ENCODE measurements at regions not wholly inside any gene's neighbourhood (a gene's known extent, or its start where the extent isn't known, plus 50 kb on each side); places are given as distances from the start of the nearest gene placed in this dataset.

DNA sequence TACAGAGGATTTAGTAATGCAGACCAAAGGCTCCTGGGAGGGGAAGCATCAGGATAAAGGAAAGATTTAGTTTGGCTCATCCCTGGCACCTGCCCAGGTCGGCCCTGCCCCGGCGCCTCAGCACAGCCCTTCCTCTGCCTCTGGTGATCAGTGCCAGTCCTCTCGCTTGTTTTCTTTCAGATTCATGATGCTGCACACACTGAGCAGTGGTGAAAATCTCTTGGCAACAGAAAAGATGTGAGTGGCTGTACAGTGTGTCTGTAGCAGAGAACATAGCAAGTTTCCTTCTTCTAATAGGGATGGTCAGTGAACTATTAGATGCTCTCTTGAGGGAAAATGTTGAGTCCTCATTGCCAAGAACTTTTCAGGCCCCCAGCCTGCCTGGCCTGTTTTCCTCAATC lies 994.1 kb downstream of the KCNMA1 start:
- TF ChIP-seq NFYB (CRISPR knock-in tag; conservative IDR thresholded peaks at IDR 0.05; ENCODE audit: low read depth) (no peak), KAT7 (CRISPR knock-in tag; IDR thresholded peaks at IDR 0.05; ENCODE audit: borderline replicate concordance) (no peak), CREB1 (CRISPR knock-in tag; IDR thresholded peaks at IDR 0.05) (no peak)
- TF ChIP-seq, protein P1, sequence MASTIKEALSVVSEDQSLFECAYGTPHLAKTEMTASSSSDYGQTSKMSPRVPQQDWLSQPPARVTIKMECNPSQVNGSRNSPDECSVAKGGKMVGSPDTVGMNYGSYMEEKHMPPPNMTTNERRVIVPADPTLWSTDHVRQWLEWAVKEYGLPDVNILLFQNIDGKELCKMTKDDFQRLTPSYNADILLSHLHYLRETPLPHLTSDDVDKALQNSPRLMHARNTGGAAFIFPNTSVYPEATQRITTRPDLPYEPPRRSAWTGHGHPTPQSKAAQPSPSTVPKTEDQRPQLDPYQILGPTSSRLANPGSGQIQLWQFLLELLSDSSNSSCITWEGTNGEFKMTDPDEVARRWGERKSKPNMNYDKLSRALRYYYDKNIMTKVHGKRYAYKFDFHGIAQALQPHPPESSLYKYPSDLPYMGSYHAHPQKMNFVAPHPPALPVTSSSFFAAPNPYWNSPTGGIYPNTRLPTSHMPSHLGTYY (CRISPR knock-in tag; IDR thresholded peaks at IDR 0.05) = no peak
- DNase-seq (ENCODE audit: low spot score) (no peak), ATAC-seq (no peak)
- ChIA-PET CTCF (no interaction called here), POLR2A (no interaction called here)
- Mint-ChIP-seq H3K9me3 (no peaks in the 10 kb centered on the region; the same call in 1 of the 2 replicates), H3K4me1 (no peaks in the 10 kb centered on the region), H3K27ac (no peak overlapping the region), H3K36me3 (no peaks in the 10 kb centered on the region), H3K4me3 (no peak overlapping the region), H3K27me3 (ENCODE audit: low read depth) (no peaks in the 10 kb centered on the region)

- no peak for ATAC-seq
- Mint-ChIP-seq H3K4me1 (no peaks in the 10 kb centered on the region), H3K27me3 (ENCODE audit: low read depth) (no peaks in the 10 kb centered on the region), H3K9me3 (no peaks in the 10 kb centered on the region; the same call in 1 of the 2 replicates), H3K27ac (no peak overlapping the region), H3K36me3 (no peaks in the 10 kb centered on the region), H3K4me3 (no peak overlapping the region)
- no peak for DNase-seq (ENCODE audit: low spot score)
- TF ChIP-seq PREB (CRISPR knock-in tag; IDR thresholded peaks at IDR 0.05; ENCODE audit: borderline replicate concordance) (no peak), SOX15 (CRISPR knock-in tag; IDR thresholded peaks at IDR 0.05) (no peak), ZNF396 (CRISPR knock-in tag; IDR thresholded peaks at IDR 0.05; ENCODE audit: borderline replicate concordance) (no peak), ZNF416 (CRISPR knock-in tag; IDR thresholded peaks at IDR 0.05) (no peak), ZNF671 (CRISPR knock-in tag; IDR thresholded peaks at IDR 0.05) (no peak), ZNF423 (CRISPR knock-in tag; IDR thresholded peaks at IDR 0.05) (no peak), JUN (CRISPR knock-in tag; IDR thresholded peaks at IDR 0.05) (no peak), STAT6 (CRISPR knock-in tag; conservative IDR thresholded peaks at IDR 0.05; ENCODE audit: low read depth) (no peak), NFE2L1 (CRISPR knock-in tag; IDR thresholded peaks at IDR 0.05) (no peak)
- TF ChIP-seq, protein P2, sequence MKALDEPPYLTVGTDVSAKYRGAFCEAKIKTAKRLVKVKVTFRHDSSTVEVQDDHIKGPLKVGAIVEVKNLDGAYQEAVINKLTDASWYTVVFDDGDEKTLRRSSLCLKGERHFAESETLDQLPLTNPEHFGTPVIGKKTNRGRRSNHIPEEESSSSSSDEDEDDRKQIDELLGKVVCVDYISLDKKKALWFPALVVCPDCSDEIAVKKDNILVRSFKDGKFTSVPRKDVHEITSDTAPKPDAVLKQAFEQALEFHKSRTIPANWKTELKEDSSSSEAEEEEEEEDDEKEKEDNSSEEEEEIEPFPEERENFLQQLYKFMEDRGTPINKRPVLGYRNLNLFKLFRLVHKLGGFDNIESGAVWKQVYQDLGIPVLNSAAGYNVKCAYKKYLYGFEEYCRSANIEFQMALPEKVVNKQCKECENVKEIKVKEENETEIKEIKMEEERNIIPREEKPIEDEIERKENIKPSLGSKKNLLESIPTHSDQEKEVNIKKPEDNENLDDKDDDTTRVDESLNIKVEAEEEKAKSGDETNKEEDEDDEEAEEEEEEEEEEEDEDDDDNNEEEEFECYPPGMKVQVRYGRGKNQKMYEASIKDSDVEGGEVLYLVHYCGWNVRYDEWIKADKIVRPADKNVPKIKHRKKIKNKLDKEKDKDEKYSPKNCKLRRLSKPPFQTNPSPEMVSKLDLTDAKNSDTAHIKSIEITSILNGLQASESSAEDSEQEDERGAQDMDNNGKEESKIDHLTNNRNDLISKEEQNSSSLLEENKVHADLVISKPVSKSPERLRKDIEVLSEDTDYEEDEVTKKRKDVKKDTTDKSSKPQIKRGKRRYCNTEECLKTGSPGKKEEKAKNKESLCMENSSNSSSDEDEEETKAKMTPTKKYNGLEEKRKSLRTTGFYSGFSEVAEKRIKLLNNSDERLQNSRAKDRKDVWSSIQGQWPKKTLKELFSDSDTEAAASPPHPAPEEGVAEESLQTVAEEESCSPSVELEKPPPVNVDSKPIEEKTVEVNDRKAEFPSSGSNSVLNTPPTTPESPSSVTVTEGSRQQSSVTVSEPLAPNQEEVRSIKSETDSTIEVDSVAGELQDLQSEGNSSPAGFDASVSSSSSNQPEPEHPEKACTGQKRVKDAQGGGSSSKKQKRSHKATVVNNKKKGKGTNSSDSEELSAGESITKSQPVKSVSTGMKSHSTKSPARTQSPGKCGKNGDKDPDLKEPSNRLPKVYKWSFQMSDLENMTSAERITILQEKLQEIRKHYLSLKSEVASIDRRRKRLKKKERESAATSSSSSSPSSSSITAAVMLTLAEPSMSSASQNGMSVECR (CRISPR knock-in tag; IDR thresholded peaks at IDR 0.05; ENCODE audit: borderline replicate concordance) = no peak
- ChIA-PET CTCF (interaction anchor here (0.5 kb wide), 1 partner anchor 1905 kb away, joined by 4 read pairs; no protein-coding TSS in a partner anchor), POLR2A (no interaction called here)
Measured at GRCh38 chr10:76642358-76642757, 995.2 kb downstream of the KCNMA1 start.

- Mint-ChIP-seq H3K9me3 (no peaks in the 10 kb centered on the region; the same call in 1 of the 2 replicates), H3K4me3 (no peak overlapping the region), H3K36me3 (no peaks in the 10 kb centered on the region), H3K27ac (no peak overlapping the region), H3K27me3 (ENCODE audit: low read depth) (no peaks in the 10 kb centered on the region), H3K4me1 (no peaks in the 10 kb centered on the region)
- ChIA-PET CTCF (no interaction called here), POLR2A (no interaction called here)
- no peak for DNase-seq (ENCODE audit: low spot score)
- ATAC-seq = no peak
- TF ChIP-seq GABPB1 (CRISPR knock-in tag; IDR thresholded peaks at IDR 0.05) = no peak
- no peak for TF ChIP-seq EMX1 (CRISPR knock-in tag; IDR thresholded peaks at IDR 0.05)
- TF ChIP-seq NR3C1 (CRISPR knock-in tag; conservative IDR thresholded peaks at IDR 0.05; ENCODE audit: low read depth) = no peak
- no peak for TF ChIP-seq KAT7 (CRISPR knock-in tag; IDR thresholded peaks at IDR 0.05; ENCODE audit: borderline replicate concordance)
- TF ChIP-seq E2F4 (CRISPR knock-in tag; IDR thresholded peaks at IDR 0.05; ENCODE audit: borderline replicate concordance, low read depth) = no peak
- no peak for TF ChIP-seq ZNF416 (CRISPR knock-in tag; IDR thresholded peaks at IDR 0.05)
- TF ChIP-seq ZNF263 (CRISPR knock-in tag; IDR thresholded peaks at IDR 0.05; ENCODE audit: low read depth) = no peak
- no peak for TF ChIP-seq ESRRA (CRISPR knock-in tag; IDR thresholded peaks at IDR 0.05; ENCODE audit: borderline replicate concordance)
- no peak for TF ChIP-seq GTF2I (CRISPR knock-in tag; conservative IDR thresholded peaks at IDR 0.05)
Measured at GRCh38 chr10:76641215-76641614, 996.4 kb downstream of the KCNMA1 start.

All from WTC11 (cell line).